Right lung (tissue), 2 donors: ENCODE measurements at regions not wholly inside any gene's neighbourhood (a gene's known extent, or its start where the extent isn't known, plus 50 kb on each side); places are given as distances from the start of the nearest gene placed in this dataset.
A peak's percentile ranks its signal among the peaks of the same experiment; 100 is the strongest.

Experiments used
- DNase-seq, 2 donors: peaks; one replicate each; pipeline ENCODE4 v3.0.0-alpha.2; 2013

DNA sequence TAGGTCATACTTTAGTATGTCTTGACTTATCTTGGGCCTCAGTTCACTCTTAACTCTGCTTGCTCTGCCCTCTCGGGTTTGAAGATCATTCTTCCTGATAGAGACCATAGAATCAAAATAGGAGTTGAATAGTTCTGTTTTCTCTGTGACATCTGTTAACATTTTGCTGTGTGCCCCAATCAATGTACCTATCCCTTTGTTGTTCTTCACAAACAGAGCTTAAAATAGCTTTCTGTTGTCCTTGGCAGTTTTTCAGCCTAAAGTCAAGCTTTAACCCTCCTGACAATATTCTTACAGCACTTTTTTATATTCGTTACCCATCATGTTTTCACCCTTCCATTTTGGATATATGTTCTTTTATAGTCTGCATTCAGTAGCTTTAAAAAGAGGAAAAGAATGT, 724.5 kb upstream of the FANCL start:
- DNase-seq: no peak

DNA sequence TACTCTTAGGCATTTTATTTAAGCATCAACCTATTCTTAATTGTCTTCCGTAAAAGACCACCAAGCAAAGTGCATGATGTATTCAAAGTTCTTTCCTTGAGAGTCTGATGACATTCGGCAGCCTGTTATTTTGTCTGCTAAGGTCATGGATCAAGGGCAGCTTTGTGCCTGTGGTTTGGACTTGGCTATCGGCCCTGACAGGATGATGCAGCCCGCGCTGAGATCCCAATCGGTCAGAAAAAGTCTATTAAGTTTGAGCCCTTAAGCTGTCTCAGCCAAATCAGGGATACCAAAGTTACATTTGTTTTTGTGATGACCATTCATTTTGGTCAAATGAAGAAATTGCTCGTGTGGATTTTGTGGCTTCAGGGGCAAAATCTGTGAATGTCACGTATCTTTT, 718.9 kb upstream of the FANCL start:
- no peak for DNase-seq

DNA sequence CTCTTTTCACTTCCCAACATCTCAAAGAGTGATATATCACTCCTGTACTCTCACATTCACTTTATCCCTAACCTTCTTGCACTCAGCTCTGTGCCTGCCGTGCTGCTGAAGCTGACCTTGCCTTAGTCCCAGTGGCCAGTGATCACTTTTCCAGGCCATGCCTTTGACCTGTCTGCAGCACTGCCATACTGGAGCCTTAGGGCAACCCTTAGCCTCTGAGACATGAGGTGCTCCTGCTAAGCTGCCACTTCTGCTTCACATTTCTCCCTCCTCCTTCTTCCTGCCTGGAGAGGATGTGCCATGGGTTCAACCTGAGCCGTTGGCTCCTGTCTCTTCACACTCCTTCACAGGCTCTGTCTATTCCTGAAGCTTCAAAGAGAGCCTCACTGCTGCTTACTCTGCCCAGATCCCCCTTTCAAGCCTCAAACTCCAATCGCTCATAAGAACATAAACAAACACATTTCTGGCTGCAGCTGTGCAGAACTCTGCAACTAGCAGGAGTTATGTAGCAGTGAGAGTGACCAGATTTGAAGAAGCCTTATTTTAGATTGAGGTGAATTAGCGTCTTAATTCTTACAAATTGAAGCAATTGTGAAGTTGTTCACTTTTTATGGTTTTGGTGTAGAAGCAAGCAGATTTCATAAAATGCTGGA, 716.2 kb upstream of the FANCL start:
- peak in 1 of 2 donors; percentile 15 for DNase-seq

DNA sequence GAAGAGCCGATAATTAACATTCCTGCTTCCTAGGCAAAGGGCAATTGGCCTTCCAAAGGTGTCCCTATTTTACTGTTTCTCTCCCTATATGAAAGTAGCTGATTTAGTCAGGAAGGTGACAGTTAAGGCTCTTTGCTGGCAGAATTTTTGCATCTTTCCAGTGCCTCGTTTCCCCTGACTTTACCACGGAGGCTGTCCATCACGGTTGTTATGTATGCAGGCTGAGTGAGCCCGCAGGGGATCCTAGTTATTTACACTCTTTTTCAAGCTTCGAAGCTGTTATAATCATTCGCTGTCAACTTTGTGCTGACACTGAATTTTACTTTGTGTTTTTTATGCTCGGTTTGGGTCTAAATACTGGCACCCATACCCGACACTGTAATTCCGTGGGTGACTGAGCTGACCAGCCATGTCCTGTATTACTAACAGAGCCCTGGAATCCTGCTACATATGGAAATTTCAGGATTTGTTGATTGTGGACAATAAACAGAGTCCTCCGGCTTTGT, 713.8 kb upstream of the FANCL start:
- DNase-seq: no peak

GRCh38 chr2:58951722-58952121, 710.6 kb upstream of the FANCL start:
- no peak for DNase-seq

GRCh38 chr2:58950795-58951462, 709.8 kb upstream of the FANCL start:
- DNase-seq: no peak

DNA sequence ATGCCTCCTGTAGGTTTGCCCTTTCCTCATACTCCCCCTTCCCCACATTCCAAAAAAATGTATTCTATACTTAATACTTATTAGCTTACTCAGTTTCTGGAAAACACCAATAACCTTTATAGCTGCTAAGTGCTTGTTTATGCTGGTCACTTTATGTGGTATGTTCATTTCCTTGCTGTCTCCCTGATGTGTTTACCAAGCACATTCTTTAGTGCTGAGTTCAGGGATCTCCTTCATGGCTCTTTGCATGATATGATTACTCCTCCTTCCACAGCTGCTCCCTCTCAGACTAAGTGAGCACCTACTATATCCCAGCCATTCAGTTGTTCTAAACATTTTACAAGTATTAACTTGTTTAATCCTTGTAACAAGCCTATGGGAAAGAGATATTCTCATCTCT, 698.3 kb upstream of the FANCL start:
- DNase-seq: no peak

GRCh38 chr2:58938988-58939387, 697.9 kb upstream of the FANCL start:
- no peak for DNase-seq

DNA sequence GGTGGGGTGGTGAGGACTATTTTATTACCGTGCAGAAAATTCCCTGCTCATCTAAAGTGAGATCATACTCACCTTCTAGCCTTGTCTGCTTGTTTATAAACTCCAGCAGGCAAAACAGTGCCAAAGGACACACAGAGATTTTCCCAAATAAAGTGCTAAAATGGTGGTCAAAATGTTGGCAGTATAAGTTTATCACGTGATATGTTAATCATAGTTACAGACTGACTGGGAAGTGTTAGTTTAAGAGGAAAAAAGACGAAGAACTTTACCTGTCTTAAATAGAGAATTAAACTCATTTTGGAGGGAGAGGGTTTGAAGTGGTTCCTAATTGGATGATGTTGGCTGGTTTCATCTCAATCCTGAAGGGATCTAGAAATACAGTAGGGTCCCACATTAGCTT, 691.7 kb upstream of the FANCL start:
- DNase-seq: no peak

DNA sequence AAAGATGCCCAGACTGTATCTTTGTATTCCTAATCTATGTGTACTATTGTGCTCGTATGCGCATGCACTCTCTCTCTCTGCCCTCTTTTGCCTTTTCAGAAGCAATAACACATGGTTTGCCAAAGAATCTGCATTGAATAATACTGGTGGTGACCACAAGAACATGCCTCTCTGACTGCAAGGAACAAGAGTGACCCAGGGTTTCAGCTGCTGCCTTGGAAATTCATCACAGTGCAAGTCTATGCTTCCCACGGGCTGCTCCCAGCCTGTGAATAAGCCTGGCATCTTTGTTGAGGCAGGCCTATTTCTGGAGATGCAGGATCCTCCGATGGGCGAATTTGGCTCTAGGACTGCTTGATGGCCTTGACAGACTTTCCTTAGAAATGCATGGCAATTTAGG, 689.4 kb upstream of the FANCL start:
- DNase-seq: no peak

DNA sequence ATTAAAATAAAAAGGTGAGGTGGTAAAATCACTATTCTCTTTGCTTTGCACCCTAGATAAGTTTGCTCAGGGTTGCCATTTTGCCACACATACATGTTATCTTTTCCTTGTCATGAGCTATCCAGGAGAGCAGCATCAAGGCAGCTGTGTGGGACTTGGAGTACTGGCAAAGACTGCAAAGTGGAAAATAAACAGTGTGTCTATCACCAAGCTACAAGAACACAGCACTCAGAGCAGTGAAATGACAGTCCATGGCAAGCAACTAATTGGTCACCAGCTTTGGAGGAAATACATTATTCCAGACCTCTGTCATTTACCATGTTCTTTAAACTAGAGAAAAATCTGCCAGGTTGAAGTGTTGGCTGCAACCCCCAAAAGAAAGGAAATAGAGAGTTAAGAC, 687.8 kb upstream of the FANCL start:
- no peak for DNase-seq

DNA sequence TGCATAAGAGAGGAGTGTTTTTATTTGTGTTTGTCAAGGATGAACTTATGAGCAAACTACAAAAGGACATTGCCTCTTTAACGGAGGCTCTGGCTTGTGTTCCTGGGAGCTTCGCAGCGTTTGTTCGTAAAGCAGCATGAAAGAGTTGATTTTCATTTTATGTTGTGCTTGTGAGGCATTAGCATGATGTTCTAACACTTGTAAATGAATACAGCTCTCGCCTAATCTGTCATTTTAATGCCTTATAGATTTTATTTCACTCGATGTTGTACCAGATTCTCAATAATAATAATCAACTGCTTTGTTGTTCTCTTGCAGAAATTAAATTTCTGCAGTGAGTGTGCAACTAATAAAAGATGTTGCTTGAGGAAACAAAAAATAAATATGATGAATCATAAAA, 687.3 kb upstream of the FANCL start:
- no peak for DNase-seq

DNA sequence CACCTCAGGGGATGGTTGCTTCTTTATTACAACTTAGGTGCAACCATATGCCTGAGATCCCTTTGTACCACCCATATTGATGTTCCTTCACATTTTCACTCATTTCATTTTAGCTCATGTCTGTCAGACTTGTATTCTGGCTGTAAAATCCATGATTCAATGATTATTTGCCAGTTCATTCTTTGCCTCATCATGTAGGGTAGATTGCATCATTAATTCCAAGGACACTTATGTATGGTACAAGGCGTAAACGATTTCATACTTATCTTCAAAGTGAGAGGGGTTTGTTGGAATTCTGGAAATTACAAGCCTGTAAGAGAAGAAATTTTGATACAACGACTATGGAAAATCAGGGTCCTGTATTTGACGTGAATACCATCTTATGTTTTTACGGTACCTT, 685.0 kb upstream of the FANCL start:
- DNase-seq: no peak

GRCh38 chr2:58925676-58926081, 684.6 kb upstream of the FANCL start:
- DNase-seq: peak; percentile 5 to 8

DNA sequence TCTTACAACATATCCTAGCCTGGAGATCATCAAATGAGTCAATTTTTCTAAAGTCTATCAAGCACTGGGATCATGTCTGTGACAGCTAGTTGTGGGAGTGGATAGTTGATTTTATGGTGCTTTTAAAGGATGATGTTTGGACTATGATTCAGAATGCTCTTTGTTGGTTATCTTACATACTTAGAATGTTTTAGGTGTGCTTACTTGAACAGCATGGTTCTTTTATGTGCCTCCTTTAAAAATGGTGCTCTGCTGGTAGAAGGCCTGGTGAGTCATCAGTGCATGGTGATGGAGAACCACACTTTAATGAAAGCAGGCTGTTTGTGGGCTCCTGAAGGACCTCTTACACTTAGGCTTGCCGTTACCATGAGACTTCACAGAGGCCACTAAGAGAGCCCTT, 682.7 kb upstream of the FANCL start:
- no peak for DNase-seq

GRCh38 chr2:58922245-58922644, 681.1 kb upstream of the FANCL start:
- DNase-seq: no peak

GRCh38 chr2:58921676-58922075, 680.6 kb upstream of the FANCL start:
- no peak for DNase-seq

DNA sequence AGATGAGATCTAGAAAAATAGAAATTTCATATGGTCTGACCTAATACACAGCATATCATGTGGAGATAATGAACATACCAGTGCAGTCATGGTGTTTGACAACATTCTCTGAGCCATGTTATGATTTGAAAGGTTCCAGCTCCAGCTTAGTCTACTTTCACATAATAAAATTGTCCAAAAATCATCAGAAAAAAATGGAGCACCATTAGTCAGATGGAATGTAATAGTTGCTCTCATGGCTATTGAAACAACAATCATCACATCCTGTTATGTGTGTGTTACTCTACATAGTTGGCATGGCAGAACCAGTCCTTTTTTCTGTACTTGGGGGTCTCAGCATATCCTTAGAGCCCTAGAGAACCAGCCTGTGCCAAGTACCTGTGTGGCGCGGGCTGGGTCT, 678.9 kb upstream of the FANCL start:
- no peak for DNase-seq

- no peak for DNase-seq
Measured at GRCh38 chr2:58919316-58919715, 678.2 kb upstream of the FANCL start.

DNA sequence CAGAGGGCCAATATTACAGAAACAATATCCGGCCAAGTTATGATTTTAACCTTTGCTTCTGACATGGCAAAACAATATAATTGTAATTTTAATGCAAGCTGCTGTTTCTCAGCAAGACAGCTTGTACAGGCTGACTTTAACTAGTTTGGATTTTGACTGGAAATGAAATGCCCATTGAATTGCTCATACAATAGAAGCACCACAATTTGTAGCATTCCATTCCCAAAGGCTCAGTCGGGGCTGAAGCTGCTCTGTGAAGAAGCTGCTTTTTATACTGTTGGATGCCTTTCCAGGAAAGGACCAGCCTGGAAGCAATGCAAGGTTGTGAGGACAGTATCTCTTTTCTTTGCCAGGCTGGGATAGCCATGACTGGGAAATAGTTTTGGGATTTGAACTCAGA, 677.0 kb upstream of the FANCL start:
- DNase-seq: no peak

DNA sequence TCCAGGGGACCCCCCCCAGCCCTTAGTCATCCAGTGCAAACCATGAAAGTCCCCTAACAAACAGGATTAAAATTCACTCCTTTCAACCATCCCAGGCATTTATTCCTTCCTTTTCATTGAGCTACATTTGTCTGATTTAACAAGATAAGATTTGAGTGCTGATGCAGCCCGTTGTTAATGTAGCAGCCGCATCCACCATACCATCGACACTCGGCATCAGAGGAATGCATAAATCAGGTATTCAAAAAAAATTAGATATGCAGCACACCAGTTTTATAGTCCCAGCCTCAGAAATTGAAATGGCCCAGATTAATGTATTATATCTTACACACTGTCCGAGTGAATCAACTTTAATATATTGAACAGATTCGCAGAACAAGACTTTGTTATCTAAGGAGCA, 676.5 kb upstream of the FANCL start:
- no peak for DNase-seq

GRCh38 chr2:58916063-58916462, 674.9 kb upstream of the FANCL start:
- DNase-seq: no peak

DNA sequence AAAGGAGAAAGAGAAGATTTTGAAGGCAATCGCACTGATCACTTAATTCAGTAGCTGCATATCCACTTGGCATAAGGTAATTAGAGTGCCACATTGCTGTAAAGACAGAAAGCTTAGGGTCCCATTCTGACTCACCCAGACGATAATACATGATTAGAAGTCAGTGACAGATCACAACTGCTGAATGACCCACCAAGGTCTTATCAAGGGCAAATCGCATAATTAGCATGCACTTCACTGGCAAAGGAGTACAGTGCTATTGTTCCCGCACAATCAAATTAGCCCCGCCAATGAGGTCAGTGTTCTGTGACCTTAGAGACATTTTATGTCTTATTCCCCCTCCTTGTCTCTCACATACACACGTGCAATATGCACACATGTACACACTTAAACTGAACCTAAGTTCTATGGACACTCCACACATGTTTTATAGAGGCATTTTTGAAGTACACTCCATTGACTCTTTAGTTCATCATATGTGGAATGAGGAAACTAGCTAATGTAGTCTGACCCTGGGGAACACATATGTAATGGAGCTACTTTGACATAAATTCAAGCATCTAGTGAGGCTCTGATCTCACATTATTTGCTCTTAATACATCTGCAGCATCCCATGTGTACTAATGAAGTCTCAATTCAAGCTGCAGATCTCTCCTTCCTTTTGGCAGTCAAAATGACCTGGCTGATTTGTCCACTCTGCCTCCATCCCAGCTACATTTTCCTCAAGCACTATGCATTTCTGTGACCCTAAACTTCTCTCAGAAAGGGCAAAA, 673.8 kb upstream of the FANCL start:
- DNase-seq: no peak
